LNCAP (cell line): ENCODE measurements at regions not wholly inside any gene's neighbourhood (a gene's known extent, or its start where the extent isn't known, plus 50 kb on each side); places are given as distances from the start of the nearest gene placed in this dataset.

ENCODE experiments used
- TF ChIP-seq, protein P1 (sequence below): fragments of 450-650 bp; IDR thresholded peaks from 2 replicates; pipeline ENCODE4 v1.5.1; 2017; ENCODE audit warnings: mild to moderate bottlenecking

DNA sequence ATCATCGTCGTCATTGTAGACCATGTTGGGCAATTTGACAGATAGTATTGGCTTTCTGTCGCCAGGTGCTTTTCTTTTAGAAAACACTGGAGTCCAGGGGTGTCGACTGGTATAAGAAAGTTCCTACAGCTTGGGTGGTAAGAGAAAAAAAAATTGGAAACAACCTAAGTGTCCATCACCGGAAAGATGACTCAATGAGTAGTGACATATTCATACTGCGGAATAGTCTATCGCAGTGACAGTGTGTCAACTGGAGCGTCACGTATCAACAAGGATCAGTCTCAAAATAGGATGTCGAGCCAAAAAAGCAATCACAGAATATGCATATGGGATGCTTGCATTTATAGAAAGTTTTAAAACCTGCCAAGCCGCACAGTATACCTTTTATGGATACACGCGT is 157.6 kb downstream of the MN1 start:
- TF ChIP-seq, protein P1, sequence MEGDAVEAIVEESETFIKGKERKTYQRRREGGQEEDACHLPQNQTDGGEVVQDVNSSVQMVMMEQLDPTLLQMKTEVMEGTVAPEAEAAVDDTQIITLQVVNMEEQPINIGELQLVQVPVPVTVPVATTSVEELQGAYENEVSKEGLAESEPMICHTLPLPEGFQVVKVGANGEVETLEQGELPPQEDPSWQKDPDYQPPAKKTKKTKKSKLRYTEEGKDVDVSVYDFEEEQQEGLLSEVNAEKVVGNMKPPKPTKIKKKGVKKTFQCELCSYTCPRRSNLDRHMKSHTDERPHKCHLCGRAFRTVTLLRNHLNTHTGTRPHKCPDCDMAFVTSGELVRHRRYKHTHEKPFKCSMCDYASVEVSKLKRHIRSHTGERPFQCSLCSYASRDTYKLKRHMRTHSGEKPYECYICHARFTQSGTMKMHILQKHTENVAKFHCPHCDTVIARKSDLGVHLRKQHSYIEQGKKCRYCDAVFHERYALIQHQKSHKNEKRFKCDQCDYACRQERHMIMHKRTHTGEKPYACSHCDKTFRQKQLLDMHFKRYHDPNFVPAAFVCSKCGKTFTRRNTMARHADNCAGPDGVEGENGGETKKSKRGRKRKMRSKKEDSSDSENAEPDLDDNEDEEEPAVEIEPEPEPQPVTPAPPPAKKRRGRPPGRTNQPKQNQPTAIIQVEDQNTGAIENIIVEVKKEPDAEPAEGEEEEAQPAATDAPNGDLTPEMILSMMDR, result no peak

DNA sequence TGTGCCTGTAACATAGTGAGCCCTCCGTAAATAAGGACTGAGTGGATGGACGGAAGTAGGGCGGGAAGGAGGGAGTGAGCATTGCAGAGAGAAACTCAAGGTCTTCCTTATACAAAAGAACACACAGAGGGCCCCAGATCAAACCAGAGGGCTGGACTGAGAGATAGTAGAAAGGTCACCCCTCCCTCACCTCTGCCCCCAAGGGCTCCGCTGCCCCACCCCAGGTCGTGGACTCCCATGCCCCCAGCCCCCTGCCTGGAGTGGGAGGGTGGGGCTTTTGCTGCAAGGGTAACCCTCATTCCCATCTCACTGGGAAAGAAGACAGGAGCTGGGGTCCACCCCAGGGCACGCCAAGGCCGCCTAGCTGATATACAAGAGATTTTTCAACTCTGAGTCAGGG is 157.0 kb downstream of the MN1 start:
- TF ChIP-seq, protein P1, result no peak

DNA sequence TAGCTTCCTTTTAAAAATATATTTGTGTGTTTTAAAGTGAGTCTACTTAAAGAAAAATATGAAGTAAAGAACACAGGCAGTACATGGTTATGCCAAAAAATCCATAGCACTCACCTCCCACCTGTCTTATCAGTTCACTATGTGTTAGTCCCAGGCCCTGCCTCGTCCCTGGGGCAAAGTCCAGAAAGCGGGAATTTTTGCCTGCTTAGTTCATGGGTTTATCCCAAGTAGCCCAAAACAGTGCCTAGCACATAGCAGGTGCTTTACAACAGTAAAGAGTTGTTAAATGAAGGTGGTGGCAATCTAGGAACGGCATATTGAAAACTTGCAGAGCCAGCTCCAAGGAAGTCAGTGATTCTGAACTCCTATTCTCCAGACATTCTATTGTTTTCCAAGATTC is 154.0 kb downstream of the MN1 start:
- TF ChIP-seq, protein P1, result no peak

DNA sequence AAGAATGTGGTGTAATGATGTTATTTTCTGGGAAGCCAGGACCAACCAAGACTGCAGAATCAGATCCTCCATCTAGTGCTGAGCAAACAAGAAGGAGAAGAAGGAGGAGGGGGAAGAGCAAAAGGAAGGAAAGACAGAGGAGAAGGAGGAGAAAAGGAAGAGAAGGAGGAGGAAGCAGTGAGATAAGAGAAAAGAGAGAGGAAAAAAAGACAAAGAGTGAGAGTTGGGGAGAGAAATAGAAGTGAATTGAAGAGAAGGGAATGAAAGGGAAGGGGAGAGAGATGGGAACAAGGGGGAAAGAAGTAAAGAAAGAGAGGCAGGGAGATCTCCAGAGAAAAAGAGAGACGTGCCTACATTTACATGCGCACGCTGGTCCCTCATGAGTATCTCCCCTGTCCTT is 153.5 kb downstream of the MN1 start:
- TF ChIP-seq, protein P1, result no peak

DNA sequence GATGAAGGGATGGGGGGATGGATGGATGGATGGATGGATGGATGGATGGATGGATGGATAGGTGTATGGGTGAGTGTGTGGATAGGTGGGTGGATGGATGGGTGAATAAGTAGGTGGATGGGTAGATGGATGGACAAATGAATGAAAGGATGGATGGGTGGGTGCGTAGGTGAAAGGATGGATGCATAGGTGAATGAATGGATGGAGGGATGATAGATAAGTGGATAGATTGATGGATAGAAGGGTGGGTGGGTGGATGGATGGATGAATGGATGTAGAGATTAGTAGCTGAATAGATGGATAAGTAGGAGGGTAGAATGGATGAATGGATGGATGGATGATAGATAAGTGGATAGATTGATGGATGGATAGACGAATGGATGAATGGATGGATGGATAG is 152.7 kb downstream of the MN1 start:
- TF ChIP-seq, protein P1, result no peak

DNA sequence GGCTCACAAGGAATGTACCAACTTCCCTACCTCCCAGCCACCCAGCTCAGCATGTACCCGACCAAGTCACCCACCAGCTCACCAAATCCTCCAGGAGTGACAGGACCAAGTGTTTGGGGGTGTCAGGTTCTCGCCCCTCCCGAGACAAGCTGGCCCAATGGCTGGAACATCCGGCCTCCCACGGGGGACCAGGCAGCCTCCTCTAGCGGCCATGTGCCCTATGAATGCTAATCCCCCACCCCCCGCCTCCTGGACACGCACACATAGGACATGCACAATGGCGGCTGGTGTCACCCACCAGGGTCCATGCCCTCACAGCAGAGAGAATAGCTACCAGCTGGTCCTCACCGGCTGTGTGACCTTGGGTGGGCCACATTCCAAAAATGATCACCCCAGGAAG is 151.0 kb downstream of the MN1 start:
- TF ChIP-seq, protein P1, result no peak

DNA sequence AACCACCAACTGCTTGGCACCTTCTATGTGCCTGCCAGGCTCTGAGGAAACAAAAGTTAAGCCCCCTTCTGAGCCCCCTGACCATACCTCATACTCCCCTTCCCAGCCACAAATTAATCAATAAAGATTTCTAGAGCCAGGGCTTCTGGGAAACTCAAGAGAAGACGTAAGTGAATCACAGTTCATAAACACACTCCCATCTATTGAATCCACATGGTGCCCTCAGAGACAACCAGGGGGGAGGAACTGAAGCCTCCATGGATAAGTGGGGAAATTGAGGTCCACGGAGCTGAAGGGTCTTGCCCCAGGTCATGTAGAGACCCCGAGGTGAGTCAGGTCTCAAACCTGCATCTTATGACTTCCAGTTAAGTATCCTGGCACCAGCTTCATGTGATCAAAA is 150.6 kb downstream of the MN1 start:
- TF ChIP-seq, protein P1, result no peak

DNA sequence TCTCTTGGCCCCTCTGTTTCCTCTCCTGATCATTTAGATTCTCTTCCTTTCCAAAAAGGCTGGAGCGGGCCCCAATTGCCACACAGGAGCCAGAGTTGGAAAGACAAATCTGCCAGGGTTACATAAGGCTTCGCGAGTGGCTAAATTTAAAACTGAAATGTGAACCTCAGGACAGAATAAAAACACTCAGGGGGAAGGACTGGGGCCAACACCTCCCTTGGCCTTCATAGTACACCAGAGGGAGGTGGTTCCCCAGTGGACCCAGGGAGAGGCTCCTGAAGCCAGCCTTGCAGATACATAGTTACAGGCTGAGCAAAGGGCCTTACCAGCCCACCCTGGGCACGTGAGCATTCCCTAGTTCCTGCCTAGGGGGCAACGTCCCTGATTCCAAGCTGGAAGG is 150.1 kb downstream of the MN1 start:
- TF ChIP-seq, protein P1, result no peak
